ENCODE measurements at regions not wholly inside any gene's neighbourhood (a gene's known extent, or its start where the extent isn't known, plus 50 kb on each side); places are given as distances from the start of the nearest gene placed in this dataset.
"Not testable (repeated sequence)": the region's sequence is repeated elsewhere in the genome, so short reads cannot be mapped to it uniquely, and the experiment has no call there.

GRCh38 chr13:81302125-81302524 is 961.2 kb upstream of the SPRY2 start:
- no peak for DNase-seq (ENCODE audit: low spot score)

GRCh38 chr13:81295177-81295576 is 954.3 kb upstream of the SPRY2 start:
- DNase-seq (ENCODE audit: low spot score), result no peak

- no peak for DNase-seq (ENCODE audit: low spot score)
Observed at GRCh38 chr13:81293594-81294164, 952.8 kb upstream of the SPRY2 start.

GRCh38 chr13:81283561-81283960 is 942.6 kb upstream of the SPRY2 start:
- no peak for DNase-seq (ENCODE audit: low spot score)

GRCh38 chr13:81283062-81283461 is 942.1 kb upstream of the SPRY2 start:
- no peak for DNase-seq (ENCODE audit: low spot score)

GRCh38 chr13:81275666-81276258 is 934.8 kb upstream of the SPRY2 start:
- no peak for DNase-seq (ENCODE audit: low spot score)

- DNase-seq (ENCODE audit: low spot score), result no peak
Observed at GRCh38 chr13:81247711-81248110, 906.8 kb upstream of the SPRY2 start.

- DNase-seq (ENCODE audit: low spot score), result no peak
Observed at GRCh38 chr13:81246556-81246955, 905.6 kb upstream of the SPRY2 start.

GRCh38 chr13:81244011-81244410 is 903.1 kb upstream of the SPRY2 start:
- DNase-seq (ENCODE audit: low spot score), result no peak

- no peak for DNase-seq (ENCODE audit: low spot score)
Observed at GRCh38 chr13:81230386-81230785, 889.5 kb upstream of the SPRY2 start.

- DNase-seq (ENCODE audit: low spot score), result not testable (repeated sequence)
Observed at GRCh38 chr13:81226830-81227229, 885.9 kb upstream of the SPRY2 start.

- DNase-seq (ENCODE audit: low spot score), result no peak
Observed at GRCh38 chr13:81224209-81224833, 883.4 kb upstream of the SPRY2 start.

GRCh38 chr13:81223778-81224177 is 882.9 kb upstream of the SPRY2 start:
- no peak for DNase-seq (ENCODE audit: low spot score)

GRCh38 chr13:81211713-81212112 is 870.8 kb upstream of the SPRY2 start:
- no peak for DNase-seq (ENCODE audit: low spot score)

- DNase-seq (ENCODE audit: low spot score), result no peak
Observed at GRCh38 chr13:81207636-81208035, 866.7 kb upstream of the SPRY2 start.

- no peak for DNase-seq (ENCODE audit: low spot score)
Observed at GRCh38 chr13:81207231-81207630, 866.3 kb upstream of the SPRY2 start.

GRCh38 chr13:81203783-81204182 is 862.9 kb upstream of the SPRY2 start:
- DNase-seq (ENCODE audit: low spot score), result no peak

GRCh38 chr13:81199956-81200355 is 859.0 kb upstream of the SPRY2 start:
- no peak for DNase-seq (ENCODE audit: low spot score)

- DNase-seq (ENCODE audit: low spot score), result no peak
Observed at GRCh38 chr13:81197966-81198365, 857.0 kb upstream of the SPRY2 start.

- no peak for DNase-seq (ENCODE audit: low spot score)
Observed at GRCh38 chr13:81197483-81197882, 856.6 kb upstream of the SPRY2 start.

GRCh38 chr13:81194362-81194761 is 853.4 kb upstream of the SPRY2 start:
- DNase-seq (ENCODE audit: low spot score), result no peak

- no peak for DNase-seq (ENCODE audit: low spot score)
Observed at GRCh38 chr13:81184556-81185265, 843.8 kb upstream of the SPRY2 start.

GRCh38 chr13:81172603-81173002 is 831.7 kb upstream of the SPRY2 start:
- no peak for DNase-seq (ENCODE audit: low spot score)

Data from mucosa of gallbladder (tissue), 1 donor.